Left cardiac atrium (tissue), 4 donors: ENCODE measurements at regions not wholly inside any gene's neighbourhood (a gene's known extent, or its start where the extent isn't known, plus 50 kb on each side); places are given as distances from the start of the nearest gene placed in this dataset.
"Not testable (repeated sequence)": the region's sequence is repeated elsewhere in the genome, so short reads cannot be mapped to it uniquely, and the experiment has no call there.

Experiments used
- ATAC-seq, 2 donors: fragments of 200-7000 bp; cut with Tn5 transposase; one replicate each; pipeline ENCODE4 v1.9.1; 2020; ENCODE audit warnings: mild to moderate bottlenecking in 2 of 2, moderate library complexity in 2 of 2
- DNase-seq: peaks from one replicate; pipeline ENCODE4 v3.0.0-alpha.2; 2020
- intact Hi-C, 2 donors: fragments of 100-400 bp; cut with DNase I; formaldehyde crosslinking; loops; one replicate each; pipeline versions ENCODE4 v1.14.1 to v1.15.1; 2022 to 2023
- donor health status: DM: no; HTN: yes; CAD: no.
- donor health status: DM: no; HTN: yes; CAD: no; lungs with severe emphysema.
- donor health status: DM: yes; HTN: yes; CAD: no.
- donor health status: Dilated cardiomyopathy.

DNA sequence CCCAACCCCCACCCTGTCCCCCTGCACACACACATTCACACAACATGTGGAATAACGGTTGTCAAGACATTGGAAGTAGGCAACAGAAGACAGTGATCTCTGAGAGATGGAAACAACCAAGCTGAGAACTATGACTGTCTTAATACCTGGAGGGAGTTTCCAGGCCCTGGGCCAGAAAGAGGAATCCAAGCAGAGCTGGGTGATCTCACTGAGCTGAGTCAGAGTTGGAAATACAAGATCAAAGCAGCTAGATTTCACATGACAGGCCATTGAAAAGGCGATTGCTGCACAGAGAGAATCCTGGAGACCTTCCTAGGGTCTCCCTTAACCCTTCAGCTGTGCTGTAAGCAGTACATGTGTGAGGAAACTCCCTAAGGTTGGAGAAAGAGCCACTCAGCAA lies 165.8 kb upstream of the PRSS1 start:
- ATAC-seq: peak in 1 of 2 donors; percentile 94
- DNase-seq: no peak
- intact Hi-C loops: no loop called here

DNA sequence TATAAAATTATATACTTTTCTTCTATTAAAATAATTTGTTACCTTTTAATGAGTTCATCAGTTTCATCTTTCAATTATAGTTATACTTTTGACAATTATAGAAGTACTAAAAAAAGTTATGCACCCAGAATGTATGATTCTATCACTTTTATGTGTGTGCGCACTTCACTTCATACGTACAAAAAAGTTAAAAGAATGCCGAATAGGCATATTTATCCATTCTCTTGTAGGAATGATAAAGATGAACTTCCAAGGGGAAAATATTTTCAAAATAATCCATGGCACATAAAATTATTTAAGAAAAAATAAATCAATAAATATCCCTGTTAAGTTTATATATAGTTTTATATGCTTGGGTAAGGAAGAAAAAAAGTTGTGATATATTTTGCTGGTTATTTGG lies 166.9 kb upstream of the PRSS1 start:
- DNase-seq (no peak), ATAC-seq (no peak)

DNA sequence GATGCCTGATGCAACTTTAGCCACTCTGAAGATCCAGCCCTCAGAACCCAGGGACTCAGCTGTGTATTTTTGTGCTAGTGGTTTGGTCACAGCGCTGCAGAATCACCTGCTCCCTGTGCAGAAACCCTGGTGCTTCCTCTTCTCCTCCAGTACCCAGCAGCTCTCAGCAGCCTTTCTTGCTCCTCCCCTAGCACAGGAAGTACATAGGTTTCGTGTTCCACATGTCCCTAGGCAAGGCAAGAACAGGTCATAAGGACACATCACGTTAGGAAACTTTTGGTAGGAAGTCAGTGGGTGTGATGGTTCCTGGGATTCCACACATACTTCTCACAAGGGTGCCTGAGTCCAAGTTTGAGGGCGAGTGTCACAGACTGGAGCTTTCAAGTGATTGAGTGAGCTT lies 167.9 kb upstream of the PRSS1 start:
- ATAC-seq (no peak), DNase-seq (no peak)
- intact Hi-C loops: no loop called here

More for the DNA sequence above, 166.9 kb upstream of the PRSS1 start:
- intact Hi-C loops: no loop called here

- ATAC-seq (no peak), DNase-seq (no peak)
- intact Hi-C loops: no loop called here
Observed at GRCh38 chr7:142579946-142580345, 169.3 kb upstream of the PRSS1 start.

- ATAC-seq, DNase-seq, intact Hi-C loops: not testable (repeated sequence)
Observed at GRCh38 chr7:142575351-142575750, 173.9 kb upstream of the PRSS1 start.

- DNase-seq (no peak), ATAC-seq (no peak)
- intact Hi-C loops: no loop called here
Observed at GRCh38 chr7:142571581-142571980, 177.7 kb upstream of the PRSS1 start.

DNA sequence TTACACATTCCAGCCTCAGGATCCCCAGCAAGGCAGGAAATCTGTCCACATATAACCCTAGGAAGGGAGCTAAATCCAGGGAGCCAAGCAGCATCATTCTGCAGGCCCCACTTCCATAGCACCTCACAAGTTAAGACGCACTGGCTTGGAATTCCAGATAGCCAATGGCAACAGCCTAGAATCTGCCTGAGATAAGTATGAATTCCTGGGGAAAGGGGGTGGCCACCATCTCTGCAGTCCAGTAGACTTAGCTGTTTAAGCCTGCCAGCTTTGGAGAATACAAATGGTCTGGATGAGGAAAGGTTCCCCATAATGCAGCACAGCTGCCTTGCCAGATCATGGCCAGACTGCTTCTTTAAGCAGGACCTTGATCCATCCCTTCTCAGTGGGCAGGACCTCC lies 179.4 kb upstream of the PRSS1 start:
- intact Hi-C loops: no loop called here
- DNase-seq: no peak
- no peak for ATAC-seq

DNA sequence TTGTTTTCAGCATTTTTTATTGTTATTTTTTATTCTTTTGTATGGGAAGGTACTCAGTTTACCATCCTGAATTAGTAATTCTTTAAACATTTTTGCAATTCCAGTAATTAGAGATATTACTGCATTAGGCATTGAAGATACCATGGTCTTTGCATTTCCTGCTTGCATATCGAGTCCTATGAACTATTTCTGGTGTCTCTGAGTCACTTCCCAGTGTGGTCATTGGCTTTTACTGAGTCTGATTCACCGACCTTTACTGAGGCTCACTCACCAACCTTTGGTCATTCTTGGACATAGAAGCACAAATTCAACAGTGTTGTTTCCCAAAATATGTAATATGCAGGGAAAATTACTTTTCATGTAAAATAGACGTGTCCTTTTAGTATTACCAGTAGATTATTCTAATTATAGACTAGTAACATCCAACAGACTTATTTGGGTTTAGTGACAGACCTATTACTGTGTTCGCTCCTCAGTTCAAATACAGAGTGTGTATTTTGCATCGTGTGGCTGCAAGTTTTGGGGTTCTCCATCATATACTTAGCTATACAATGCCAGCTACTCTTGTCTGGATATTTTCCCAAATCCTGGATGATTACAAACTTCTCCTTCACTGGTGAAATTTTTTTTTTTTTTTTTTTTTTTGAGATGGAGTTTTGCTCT lies 180.7 kb upstream of the PRSS1 start:
- ATAC-seq (no peak), DNase-seq (no peak)
- intact Hi-C loops: no loop called here

GRCh38 chr7:142567201-142568075 lies 181.8 kb upstream of the PRSS1 start:
- intact Hi-C loops: no loop called here
- no peak for ATAC-seq
- no peak for DNase-seq

DNA sequence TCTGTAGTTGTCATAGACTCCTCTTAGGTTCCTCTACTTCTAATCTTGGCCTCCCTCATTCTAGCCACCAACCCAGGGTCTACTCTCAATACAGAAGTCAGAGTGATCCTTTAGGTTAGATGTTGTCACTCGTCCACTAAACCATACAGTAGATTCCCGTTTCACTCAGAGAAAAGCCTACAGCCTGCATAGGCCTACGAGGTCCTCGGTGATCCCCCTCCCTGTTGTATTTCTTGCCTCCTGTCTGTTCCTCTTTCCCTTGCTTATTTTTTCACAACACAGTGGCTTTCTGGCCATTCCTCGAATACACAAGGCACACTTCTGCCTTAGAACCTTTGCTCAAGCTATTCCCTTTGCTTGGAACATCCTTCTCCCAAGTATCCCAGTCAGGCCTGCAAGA lies 183.0 kb upstream of the PRSS1 start:
- intact Hi-C loops: no loop called here
- DNase-seq (no peak), ATAC-seq (no peak)

DNA sequence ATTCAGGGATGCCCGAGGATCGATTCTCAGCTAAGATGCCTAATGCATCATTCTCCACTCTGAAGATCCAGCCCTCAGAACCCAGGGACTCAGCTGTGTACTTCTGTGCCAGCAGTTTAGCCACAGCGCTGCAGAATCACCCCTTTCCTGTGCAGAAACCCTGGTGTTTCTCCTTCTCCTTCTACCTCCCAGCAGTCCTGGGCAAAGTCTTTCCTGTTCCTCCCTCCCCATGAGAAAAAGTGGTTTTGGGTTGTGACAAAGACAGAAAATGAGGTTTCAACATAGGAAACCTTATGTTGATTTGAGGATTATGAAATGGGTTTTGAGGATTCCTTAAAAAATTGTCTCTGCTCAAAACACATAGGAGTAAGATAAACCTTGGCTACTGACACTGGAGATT lies 185.1 kb upstream of the PRSS1 start:
- DNase-seq, ATAC-seq, intact Hi-C loops: not testable (repeated sequence)

- intact Hi-C loops: no loop called here
- ATAC-seq: no peak
- DNase-seq: no peak
Observed at GRCh38 chr7:142563470-142563869, 185.8 kb upstream of the PRSS1 start.

DNA sequence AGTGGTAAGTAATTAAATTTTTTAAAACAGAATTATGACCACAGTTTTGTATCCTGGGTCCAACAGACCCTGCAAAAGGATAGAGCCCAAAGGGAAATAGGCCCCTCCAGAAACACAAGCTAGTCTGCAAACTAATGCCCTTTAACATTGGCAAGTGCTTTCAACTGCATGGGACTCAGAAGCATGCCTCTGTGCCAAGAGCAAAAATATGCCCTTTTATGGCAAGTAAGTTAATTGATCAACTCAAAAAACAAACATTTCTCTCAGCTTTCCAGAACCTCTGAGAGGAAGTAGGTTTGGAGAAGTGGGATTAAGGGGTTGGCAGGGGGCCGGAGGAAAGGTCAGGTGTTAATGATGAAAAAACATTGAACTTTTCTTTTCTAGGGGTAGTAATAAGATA lies 186.6 kb upstream of the PRSS1 start:
- no peak for ATAC-seq
- no peak for DNase-seq
- intact Hi-C loops: no loop called here

GRCh38 chr7:142561396-142561795 lies 187.9 kb upstream of the PRSS1 start:
- ATAC-seq, intact Hi-C loops, DNase-seq: not testable (repeated sequence)

DNA sequence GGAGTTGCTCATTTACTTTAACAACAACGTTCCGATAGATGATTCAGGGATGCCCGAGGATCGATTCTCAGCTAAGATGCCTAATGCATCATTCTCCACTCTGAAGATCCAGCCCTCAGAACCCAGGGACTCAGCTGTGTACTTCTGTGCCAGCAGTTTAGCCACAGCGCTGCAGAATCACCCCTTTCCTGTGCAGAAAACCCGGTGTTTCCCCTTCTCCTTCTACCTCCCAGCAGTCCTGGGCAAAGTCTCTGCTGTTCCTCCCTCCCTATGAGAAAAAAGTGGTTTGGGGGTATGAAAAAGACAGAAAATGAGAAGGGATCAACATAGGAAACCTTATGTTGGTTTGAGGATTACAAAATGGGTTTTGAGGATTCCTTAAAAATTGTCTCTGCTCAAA lies 188.5 kb upstream of the PRSS1 start:
- DNase-seq, intact Hi-C loops, ATAC-seq: not testable (repeated sequence)

- ATAC-seq (no peak), DNase-seq (no peak)
- intact Hi-C loops: no loop called here
Observed at GRCh38 chr7:142560166-142560565, 189.1 kb upstream of the PRSS1 start.

GRCh38 chr7:142557971-142558582 lies 191.2 kb upstream of the PRSS1 start:
- peak in 1 of 2 donors; percentile 31 for ATAC-seq
- DNase-seq: peak; percentile 25
- intact Hi-C loops: no loop called here

GRCh38 chr7:142556740-142557139 lies 192.5 kb upstream of the PRSS1 start:
- ATAC-seq (peak; percentile 70 to 91), DNase-seq (peak; percentile 39)
- intact Hi-C loops: no loop called here

- intact Hi-C loops: no loop called here
- DNase-seq (no peak), ATAC-seq (peak in 1 of 2 donors; percentile 25)
Observed at GRCh38 chr7:142554560-142555532, 194.4 kb upstream of the PRSS1 start.
